Astrocyte of the spinal cord (primary cell): ENCODE measurements at regions not wholly inside any gene's neighbourhood (a gene's known extent, or its start where the extent isn't known, plus 50 kb on each side); places are given as distances from the start of the nearest gene placed in this dataset.
A peak's percentile ranks its signal among the peaks of the same experiment; 100 is the strongest.

ENCODE experiments used
- DNase-seq: peaks from one replicate; pipeline ENCODE4 v3.0.0; 2011; ENCODE audit warnings: low read depth, low spot score
- H3K4me3 ChIP-seq: 2 replicates; pipeline ENCODE4 v1.5.1; 2011; ENCODE audit warnings: low read depth, mild to moderate bottlenecking, low read length, moderate library complexity
- in situ Hi-C: cut with HindIII; loops from 2 replicates; pipeline ENCODE4 v1.10.0; 2017; ENCODE audit warnings: low sequenced_read_pairs
- TF ChIP-seq, protein P1 (sequence below): IDR thresholded peaks from 2 replicates; pipeline ENCODE4 v1.5.1; 2012; ENCODE audit warnings: low read depth, mild to moderate bottlenecking, low read length, inconsistent platforms

DNA sequence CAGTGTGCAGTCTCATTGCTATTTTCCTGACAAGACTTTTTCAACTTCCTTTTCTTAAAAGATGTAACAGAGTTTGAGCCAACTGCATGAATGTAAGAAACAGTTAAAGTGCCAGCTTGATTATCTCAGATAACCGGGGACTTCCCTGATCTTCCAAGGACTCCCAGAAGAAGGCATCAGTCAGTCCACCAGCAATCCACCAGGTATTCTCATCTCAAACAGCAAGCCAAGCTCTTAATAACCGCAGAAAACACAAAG lies 350.1 kb downstream of the LIG4 start:
- in situ Hi-C loops = no loop called here
- H3K4me3 ChIP-seq = peak overlapping the region; percentile 53

DNA sequence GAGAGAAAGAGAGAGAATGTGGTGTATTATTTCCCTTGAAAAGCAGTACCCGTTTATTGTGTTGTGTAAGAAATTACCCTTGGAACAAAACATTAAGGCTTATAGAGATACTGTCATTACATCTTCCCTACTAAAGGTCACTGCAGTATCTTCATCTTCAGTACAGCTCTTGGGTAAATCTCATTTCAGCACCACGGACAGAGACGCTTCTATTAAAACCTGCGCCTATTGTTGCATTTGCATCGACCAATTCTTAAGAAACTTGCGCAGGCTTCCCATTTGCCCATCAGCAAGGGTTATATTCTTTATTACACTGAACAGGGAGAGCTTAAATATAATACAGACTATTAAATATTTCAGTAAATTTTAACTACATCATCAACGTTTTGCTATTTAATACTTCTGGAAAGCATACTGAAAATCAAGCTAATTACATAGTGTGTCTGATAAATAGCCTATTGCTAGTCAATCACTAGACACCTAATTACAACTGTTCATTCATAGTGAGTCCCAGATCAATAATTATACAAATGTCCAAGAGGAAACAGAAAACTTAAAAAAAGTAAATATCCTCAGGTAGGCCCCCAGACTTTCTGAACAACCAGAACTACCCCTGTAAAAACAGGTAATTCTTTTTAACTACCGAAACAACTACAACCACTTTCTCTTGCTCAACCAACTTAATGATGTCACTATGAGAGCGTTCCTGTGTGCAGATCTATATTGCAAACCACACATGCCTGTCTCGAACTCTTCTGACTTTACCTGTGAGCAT lies 350.6 kb downstream of the LIG4 start:
- peak; percentile 78 for DNase-seq
- TF ChIP-seq, protein P1, sequence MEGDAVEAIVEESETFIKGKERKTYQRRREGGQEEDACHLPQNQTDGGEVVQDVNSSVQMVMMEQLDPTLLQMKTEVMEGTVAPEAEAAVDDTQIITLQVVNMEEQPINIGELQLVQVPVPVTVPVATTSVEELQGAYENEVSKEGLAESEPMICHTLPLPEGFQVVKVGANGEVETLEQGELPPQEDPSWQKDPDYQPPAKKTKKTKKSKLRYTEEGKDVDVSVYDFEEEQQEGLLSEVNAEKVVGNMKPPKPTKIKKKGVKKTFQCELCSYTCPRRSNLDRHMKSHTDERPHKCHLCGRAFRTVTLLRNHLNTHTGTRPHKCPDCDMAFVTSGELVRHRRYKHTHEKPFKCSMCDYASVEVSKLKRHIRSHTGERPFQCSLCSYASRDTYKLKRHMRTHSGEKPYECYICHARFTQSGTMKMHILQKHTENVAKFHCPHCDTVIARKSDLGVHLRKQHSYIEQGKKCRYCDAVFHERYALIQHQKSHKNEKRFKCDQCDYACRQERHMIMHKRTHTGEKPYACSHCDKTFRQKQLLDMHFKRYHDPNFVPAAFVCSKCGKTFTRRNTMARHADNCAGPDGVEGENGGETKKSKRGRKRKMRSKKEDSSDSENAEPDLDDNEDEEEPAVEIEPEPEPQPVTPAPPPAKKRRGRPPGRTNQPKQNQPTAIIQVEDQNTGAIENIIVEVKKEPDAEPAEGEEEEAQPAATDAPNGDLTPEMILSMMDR = no peak
- H3K4me3 ChIP-seq = no peak overlapping the region
- in situ Hi-C loops = no loop called here

More for the DNA sequence above, 350.1 kb downstream of the LIG4 start:
- TF ChIP-seq, protein P1 = no peak
- DNase-seq = no peak

DNA sequence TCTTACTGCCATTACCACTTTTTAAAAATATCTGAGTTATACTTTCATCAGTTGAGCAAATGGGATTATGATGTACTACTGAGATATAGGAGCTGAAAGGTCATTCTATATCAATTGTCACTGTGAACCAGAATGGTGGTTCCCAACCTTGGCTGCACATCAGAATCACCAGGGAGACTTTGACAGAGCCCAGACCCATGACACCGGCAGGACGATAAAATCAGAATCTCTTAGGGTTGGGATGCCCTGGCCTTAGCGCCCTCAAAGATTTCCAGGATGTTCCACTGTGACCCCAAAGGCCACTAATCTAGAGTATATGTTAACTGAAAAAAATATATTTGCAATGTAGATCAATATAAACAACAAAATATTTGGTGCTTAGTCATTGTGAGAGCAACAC lies 355.1 kb downstream of the LIG4 start:
- in situ Hi-C loops = no loop called here
- DNase-seq = no peak

DNA sequence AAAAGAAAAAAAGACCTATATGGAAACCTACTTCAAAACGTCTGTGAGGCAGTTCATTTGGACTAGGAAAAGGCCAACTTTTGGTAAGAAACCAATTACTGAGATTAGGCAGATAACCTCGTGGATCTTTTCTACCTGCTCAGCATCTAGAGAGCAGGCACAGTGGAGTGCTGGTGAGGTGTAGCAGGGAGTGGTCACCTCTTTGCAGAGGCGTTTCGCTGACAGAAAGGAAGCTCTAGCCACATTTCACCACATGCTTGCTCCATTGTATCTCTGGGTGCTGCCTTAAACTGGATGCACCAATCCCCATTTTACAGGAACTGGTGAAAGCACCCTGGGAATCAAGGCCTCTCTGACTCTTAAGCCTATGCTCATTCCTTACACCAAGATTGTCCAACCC lies 360.5 kb downstream of the LIG4 start:
- in situ Hi-C loops = no loop called here
- no peak overlapping the region for H3K4me3 ChIP-seq
- no peak for DNase-seq
- TF ChIP-seq, protein P1 = no peak

More for the DNA sequence above, 355.1 kb downstream of the LIG4 start:
- TF ChIP-seq, protein P1 = no peak
- H3K4me3 ChIP-seq = no peak overlapping the region

DNA sequence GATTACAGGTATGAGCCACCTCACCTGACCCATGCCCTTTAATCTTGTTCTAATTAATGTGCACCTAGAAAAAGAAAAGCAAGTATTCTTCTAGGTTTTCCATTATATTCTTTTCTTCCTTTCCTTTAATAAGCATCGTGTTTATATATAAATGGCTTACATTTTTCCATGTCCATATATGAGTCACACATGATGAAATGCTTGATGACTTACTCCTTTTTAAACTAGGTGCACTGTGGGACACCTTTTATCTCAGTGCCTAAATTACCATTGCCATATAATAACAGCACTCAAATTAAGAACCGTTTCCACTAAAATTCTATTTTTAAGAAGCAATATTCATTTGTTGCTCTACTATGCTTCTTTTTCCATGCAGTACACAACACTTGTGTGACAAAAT lies 363.3 kb downstream of the LIG4 start:
- no peak for DNase-seq
- in situ Hi-C loops = no loop called here
- no peak overlapping the region for H3K4me3 ChIP-seq
- TF ChIP-seq, protein P1 = no peak

DNA sequence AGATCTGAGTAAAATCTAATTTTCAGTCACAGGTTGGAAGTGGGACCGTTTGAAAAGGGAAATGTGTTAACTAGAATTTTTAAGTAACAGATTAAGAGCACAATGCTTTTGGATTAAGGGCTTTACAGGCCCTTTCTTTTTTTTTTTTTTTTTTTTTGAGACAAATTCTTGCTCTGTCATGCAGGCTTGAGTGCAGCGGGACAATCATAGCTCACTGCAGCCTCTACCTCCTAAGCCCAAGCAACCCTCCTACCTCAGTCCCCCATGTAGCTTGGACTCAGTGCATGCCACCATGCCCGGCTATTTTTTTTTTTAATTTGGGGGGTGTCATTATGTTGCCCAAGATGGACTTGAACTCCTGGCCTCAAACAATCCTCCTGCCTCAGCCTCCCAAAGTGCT lies 363.7 kb downstream of the LIG4 start:
- DNase-seq = no peak
- in situ Hi-C loops = no loop called here
- H3K4me3 ChIP-seq = no peak overlapping the region
- TF ChIP-seq, protein P1 = no peak
